ENCODE measurements at regions not wholly inside any gene's neighbourhood (a gene's known extent, or its start where the extent isn't known, plus 50 kb on each side); places are given as distances from the start of the nearest gene placed in this dataset.

GRCh38 chr16:65789161-65789945 lies 577.1 kb upstream of the CDH5 start:
- H3K4me3 ChIP-seq (ENCODE audit: low read depth, low read length) = no peak overlapping the region
- DNase-seq (ENCODE audit: low read depth) = no peak
- TF ChIP-seq, protein P1, sequence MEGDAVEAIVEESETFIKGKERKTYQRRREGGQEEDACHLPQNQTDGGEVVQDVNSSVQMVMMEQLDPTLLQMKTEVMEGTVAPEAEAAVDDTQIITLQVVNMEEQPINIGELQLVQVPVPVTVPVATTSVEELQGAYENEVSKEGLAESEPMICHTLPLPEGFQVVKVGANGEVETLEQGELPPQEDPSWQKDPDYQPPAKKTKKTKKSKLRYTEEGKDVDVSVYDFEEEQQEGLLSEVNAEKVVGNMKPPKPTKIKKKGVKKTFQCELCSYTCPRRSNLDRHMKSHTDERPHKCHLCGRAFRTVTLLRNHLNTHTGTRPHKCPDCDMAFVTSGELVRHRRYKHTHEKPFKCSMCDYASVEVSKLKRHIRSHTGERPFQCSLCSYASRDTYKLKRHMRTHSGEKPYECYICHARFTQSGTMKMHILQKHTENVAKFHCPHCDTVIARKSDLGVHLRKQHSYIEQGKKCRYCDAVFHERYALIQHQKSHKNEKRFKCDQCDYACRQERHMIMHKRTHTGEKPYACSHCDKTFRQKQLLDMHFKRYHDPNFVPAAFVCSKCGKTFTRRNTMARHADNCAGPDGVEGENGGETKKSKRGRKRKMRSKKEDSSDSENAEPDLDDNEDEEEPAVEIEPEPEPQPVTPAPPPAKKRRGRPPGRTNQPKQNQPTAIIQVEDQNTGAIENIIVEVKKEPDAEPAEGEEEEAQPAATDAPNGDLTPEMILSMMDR (conservative IDR thresholded peaks at IDR 0.05; ENCODE audit: low read depth, low read length) = no peak

- no peak for DNase-seq (ENCODE audit: low read depth)
- H3K4me3 ChIP-seq (ENCODE audit: low read depth, low read length) = no peak overlapping the region
- TF ChIP-seq, protein P1 (conservative IDR thresholded peaks at IDR 0.05; ENCODE audit: low read depth, low read length) = no peak
Measured at GRCh38 chr16:65788434-65789140, 577.9 kb upstream of the CDH5 start.

GRCh38 chr16:65787921-65788320 lies 578.6 kb upstream of the CDH5 start:
- H3K4me3 ChIP-seq (ENCODE audit: low read depth, low read length) = no peak overlapping the region
- TF ChIP-seq, protein P1 (conservative IDR thresholded peaks at IDR 0.05; ENCODE audit: low read depth, low read length) = no peak
- DNase-seq (ENCODE audit: low read depth) = no peak

- no peak for DNase-seq (ENCODE audit: low read depth)
- TF ChIP-seq, protein P1 (conservative IDR thresholded peaks at IDR 0.05; ENCODE audit: low read depth, low read length) = no peak
- no peak overlapping the region for H3K4me3 ChIP-seq (ENCODE audit: low read depth, low read length)
Measured at GRCh38 chr16:65786916-65787315, 579.6 kb upstream of the CDH5 start.

DNA sequence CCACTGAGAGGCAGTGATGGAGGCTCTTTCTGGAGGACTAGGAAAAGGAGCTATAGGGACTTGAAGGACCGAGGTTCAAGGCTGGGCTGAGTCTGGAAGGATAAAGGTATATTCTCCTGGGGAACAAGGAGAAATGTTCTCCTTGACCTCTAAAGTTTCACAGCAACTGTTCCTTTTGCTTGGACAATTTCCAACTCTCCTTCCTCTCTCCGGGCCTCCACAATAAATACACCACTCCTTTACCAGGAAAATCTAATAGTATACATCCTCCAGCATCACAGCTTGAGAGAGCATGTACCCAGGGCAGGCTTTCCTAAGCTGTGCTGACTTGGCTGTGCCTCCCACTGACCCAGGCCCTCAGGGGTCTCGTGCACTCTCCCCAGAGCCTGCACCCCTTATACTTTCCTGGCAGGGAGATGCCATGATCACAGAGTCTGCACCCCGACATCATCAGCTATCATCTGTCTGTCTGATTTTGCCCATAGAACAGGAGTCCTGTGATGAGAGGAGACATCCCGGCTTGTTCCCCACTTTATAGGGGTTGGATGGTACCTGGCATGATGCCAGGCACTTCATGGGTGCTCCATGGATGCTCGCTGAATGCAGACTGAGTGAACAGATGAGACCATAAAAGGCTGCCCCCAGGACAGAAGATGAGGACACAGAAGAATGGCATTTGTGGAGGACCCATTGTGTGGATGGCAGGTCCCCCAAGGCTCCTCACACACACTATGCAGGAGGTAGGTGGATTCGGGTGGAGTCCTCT lies 582.6 kb upstream of the CDH5 start:
- DNase-seq (ENCODE audit: low read depth) = no peak
- no peak overlapping the region for H3K4me3 ChIP-seq (ENCODE audit: low read depth, low read length)
- TF ChIP-seq, protein P1 (conservative IDR thresholded peaks at IDR 0.05; ENCODE audit: low read depth, low read length) = no peak

- TF ChIP-seq, protein P1 (conservative IDR thresholded peaks at IDR 0.05; ENCODE audit: low read depth, low read length) = no peak
- DNase-seq (ENCODE audit: low read depth) = no peak
- H3K4me3 ChIP-seq (ENCODE audit: low read depth, low read length) = no peak overlapping the region
Measured at GRCh38 chr16:65782611-65783600, 583.6 kb upstream of the CDH5 start.
